Skeletal muscle tissue (tissue), 3 donors: ENCODE measurements at regions not wholly inside any gene's neighbourhood (a gene's known extent, or its start where the extent isn't known, plus 50 kb on each side); places are given as distances from the start of the nearest gene placed in this dataset.

Experiments
- H3K27ac ChIP-seq: one replicate; pipeline ENCODE4 v1.7.0; 2013; ENCODE audit warnings: mild to moderate bottlenecking, low read depth, low read length, inconsistent platforms
- H3K27me3 ChIP-seq, 3 donors: one replicate each; pipeline ENCODE4 v1.7.0; 2013; ENCODE audit warnings: low read length in 3 of 3; ENCODE audit not compliant: control insufficient read depth in 3 of 3, insufficient read depth in 3 of 3
- H3K36me3 ChIP-seq, 3 donors: one replicate each; pipeline ENCODE4 v1.7.0; 2013; ENCODE audit warnings: low read length in 3 of 3; ENCODE audit not compliant: control insufficient read depth in 3 of 3, insufficient read depth in 3 of 3
- H3K4me1 ChIP-seq, 3 donors: one replicate each; pipeline ENCODE4 v1.7.0; 2013; ENCODE audit warnings: low read length in 3 of 3, mild to moderate bottlenecking in 3 of 3; ENCODE audit not compliant: control insufficient read depth in 3 of 3, insufficient read depth in 3 of 3
- H3K4me3 ChIP-seq, 3 donors: one replicate each; pipeline ENCODE4 v1.7.0; 2013; ENCODE audit warnings: low read length in 3 of 3
- H3K9ac ChIP-seq, 3 donors: one replicate each; pipeline ENCODE4 v1.7.0; 2013; ENCODE audit warnings: low read length in 3 of 3, mild to moderate bottlenecking in 3 of 3, moderate library complexity in 2 of 3, low read depth in 1 of 3
- H3K9me3 ChIP-seq, 3 donors: one replicate each; pipeline ENCODE4 v1.7.0; 2013; ENCODE audit warnings: low read length in 3 of 3; ENCODE audit not compliant: control insufficient read depth in 3 of 3
- donor health status: Osteomylitis.

DNA sequence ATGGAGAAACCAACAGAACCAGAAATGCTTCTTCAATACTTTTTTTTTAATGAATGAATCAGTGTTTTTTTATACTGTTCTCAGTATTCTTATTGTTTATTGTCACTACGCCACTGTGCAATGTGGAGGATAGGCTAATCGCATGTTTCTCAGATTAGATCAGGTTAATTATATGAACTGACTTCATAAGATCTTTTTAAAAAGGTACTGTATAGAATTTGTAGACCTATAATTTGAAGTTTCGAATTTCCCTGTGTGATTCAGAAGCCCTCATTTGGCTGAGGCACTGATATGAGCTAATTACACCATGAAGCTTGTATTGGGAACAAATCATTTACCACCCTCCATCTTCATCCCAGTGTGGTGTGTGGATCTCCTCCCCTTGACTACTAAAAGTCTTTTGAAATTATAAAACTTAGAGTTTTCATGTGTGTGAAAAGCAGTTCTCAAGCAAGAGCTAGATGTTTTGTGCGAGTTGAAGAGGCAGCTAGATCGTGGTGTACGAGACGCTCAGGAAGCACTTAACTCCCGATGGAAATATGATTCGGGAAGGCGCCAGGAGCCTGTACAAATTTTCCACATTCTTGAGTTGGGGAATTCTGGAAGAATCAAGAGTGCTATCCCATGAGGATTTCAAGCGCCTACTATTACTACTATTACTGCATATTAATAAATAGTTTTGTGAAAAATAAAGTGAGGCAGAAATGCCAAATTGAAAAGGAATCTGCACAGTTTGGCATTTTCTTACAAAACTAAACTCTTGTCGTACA is 52.1 kb upstream of the KCNE2 start:
- no peaks in the 10 kb centered on the region for H3K27me3 ChIP-seq
- H3K36me3 ChIP-seq, result no peaks in the 10 kb centered on the region
- H3K9ac ChIP-seq, result no peak overlapping the region
- H3K4me3 ChIP-seq, result no peak overlapping the region
- peaks cover 0 to 2% (median 0%) of the 10 kb centered on the region in 3 donors for H3K4me1 ChIP-seq
- H3K27ac ChIP-seq, result no peak overlapping the region
- no peaks in the 10 kb centered on the region for H3K9me3 ChIP-seq

DNA sequence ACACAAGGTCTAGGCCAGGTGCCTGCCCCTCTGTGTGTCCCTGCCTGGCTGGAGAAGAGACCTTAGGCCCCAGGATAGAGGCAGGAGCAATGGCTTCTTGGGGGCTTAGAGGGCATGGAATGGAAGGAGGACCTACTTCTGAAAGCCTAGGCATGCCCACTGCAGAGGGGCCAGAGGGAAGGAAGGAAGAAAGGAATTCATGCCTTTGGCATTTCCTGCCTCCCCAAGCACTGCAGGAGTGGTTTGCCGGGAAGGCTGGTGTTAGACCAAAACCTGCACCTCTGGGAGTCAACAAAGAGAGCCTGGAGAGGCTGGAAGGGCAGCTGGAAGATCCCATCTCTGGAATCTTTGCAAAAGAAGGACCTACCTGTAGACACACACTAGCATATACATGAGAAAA is 50.7 kb upstream of the KCNE2 start:
- H3K36me3 ChIP-seq, result no peaks in the 10 kb centered on the region
- H3K27me3 ChIP-seq, result no peaks in the 10 kb centered on the region
- no peak overlapping the region for H3K4me3 ChIP-seq
- no peak overlapping the region for H3K27ac ChIP-seq
- no peak overlapping the region for H3K9ac ChIP-seq
- H3K9me3 ChIP-seq, result no peaks in the 10 kb centered on the region
- peaks cover 0 to 2% (median 0%) of the 10 kb centered on the region in 3 donors for H3K4me1 ChIP-seq
